ENCODE measurements at regions not wholly inside any gene's neighbourhood (a gene's known extent, or its start where the extent isn't known, plus 50 kb on each side); places are given as distances from the start of the nearest gene placed in this dataset.

DNA sequence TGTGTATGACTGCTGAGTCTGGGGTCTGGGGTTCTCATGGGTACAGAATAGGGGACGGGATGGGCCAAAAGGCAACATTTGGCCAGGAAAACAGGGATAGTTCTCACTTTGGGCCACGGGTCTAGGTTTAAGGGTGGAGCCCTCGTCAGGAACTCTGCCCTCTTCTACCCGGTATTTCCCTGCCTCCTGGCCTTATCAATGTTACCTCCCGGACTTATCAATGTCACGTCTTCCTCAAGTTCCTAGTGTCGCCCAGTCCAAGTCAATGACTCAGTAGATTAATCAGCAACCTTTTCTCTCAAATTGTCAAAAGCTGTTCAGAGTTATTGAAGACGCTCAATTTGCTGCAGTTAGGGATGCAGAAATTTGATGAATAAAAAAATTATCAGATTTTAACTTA is 234.8 kb downstream of the B3GLCT start:
- TF ChIP-seq RBBP5 (conservative IDR thresholded peaks at IDR 0.05) (no peak), NR2F1 (conservative IDR thresholded peaks at IDR 0.05) (no peak), KAT2A (conservative IDR thresholded peaks at IDR 0.05; ENCODE audit: control insufficient read depth, low read depth, low read length) (no peak), GATAD2B (conservative IDR thresholded peaks at IDR 0.05; ENCODE audit: low read depth) (no peak)

All from GM12878 (cell line).